Immature natural killer cell (primary cell): ENCODE measurements at regions not wholly inside any gene's neighbourhood (a gene's known extent, or its start where the extent isn't known, plus 50 kb on each side); places are given as distances from the start of the nearest gene placed in this dataset.

Experiments
- DNase-seq, 3 donors: peaks; one replicate each; pipeline ENCODE4 v3.0.0; 2022; ENCODE audit warnings: mixed read lengths in 1 of 3
- H3K27ac Mint-ChIP-seq, 6 donors: one replicate each; pipeline ENCODE4 v1.8.0; 2020; ENCODE audit warnings: mixed read lengths in 6 of 6, mild to moderate bottlenecking in 5 of 6, inconsistent platforms in 4 of 6, moderate library complexity in 3 of 6
- H3K27me3 Mint-ChIP-seq, 3 donors: one replicate each; pipeline ENCODE4 v1.8.0; 2020 to 2021; ENCODE audit warnings: low read depth in 3 of 3, mild to moderate bottlenecking in 3 of 3, mixed read lengths in 3 of 3, moderate library complexity in 3 of 3, inconsistent platforms in 1 of 3
- H3K36me3 Mint-ChIP-seq, 3 donors: one replicate each; pipeline ENCODE4 v1.8.0; 2020; ENCODE audit warnings: mixed read lengths in 3 of 3, inconsistent platforms in 2 of 3, mild to moderate bottlenecking in 2 of 3
- H3K4me1 Mint-ChIP-seq, 2 donors: one replicate each; pipeline ENCODE4 v1.8.0; 2020; ENCODE audit warnings: inconsistent platforms in 2 of 2, mild to moderate bottlenecking in 2 of 2, mixed read lengths in 2 of 2, moderate library complexity in 1 of 2
- H3K4me3 Mint-ChIP-seq, 5 donors: one replicate each; pipeline ENCODE4 v1.8.0; 2020; ENCODE audit warnings: mild to moderate bottlenecking in 5 of 5, mixed read lengths in 5 of 5, inconsistent platforms in 3 of 5, moderate library complexity in 3 of 5
- H3K9me3 Mint-ChIP-seq, 6 donors: one replicate each; pipeline ENCODE4 v1.8.0; 2020; ENCODE audit warnings: mild to moderate bottlenecking in 6 of 6, mixed read lengths in 6 of 6, inconsistent platforms in 4 of 6, moderate library complexity in 3 of 6

DNA sequence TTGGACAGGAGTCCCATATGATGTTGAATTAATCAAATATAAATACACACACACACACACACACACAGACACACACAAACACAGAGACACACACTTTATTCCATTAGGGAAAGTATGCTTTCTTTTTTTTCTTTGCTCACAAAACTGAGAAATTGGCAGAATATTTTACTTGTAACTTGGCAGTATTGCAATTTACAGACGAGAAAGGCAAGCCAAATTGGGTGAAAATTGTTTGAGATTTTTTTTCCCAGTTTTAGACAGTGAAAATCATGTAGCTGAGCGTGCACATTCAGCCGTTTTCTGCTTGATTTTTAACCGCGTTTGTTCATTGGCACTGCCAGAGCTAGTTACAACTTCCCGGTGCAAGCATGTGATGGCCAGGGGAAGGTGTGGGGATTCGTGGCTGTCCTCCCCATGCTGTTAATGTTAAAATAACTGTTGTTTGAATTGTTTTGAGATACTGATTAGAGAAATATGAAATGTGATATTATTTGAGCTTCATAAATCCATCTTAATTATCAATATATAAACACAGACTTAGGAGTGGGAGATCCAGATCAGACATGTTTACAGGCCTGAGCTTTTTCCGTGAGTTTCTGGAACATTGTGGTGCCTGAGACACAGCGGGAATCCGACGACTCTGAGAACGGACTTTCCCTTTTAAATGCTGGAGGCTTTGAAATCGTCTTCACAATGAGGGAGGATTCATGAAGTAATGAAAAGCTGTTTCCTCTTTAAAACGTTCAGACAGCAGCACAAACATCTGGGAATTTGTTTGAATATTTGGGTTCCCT lies 125.5 kb downstream of the KCNRG start:
- Mint-ChIP-seq H3K4me1 (no peaks in the 10 kb centered on the region), H3K9me3 (peaks cover 0 to 2% (median 0%) of the 10 kb centered on the region in 6 donors), H3K27me3 (peaks cover 3 to 7% (median 5%) of the 10 kb centered on the region in 3 donors)

DNA sequence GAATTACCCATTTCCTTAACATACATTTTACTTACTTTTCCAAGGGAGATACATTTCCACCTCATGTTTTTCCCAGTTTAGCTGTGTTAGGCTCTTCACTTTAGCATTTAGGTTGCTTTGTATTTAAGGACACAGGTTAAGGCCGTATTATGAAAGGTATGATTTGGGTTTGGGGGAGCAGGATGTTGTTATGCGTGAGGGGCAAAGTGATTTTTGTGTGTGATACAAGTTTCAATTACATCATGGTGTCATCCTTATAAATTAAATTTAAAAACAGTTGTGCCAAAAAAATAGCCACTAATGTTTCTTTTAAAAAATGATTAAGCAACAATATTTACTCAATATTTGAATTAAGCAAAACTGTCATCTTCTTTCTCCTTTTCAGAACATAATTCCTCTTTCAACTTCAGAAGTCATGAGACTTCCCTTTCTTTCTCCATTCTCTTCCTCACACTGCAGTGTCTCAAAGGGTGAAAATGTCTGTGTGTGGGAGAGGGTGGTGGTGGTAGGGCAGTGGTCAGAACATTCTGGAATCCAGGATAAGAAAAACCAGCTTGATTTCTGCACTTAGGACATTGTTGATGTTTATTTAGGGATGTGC lies 126.2 kb downstream of the KCNRG start:
- H3K27ac Mint-ChIP-seq, result no peak overlapping the region
- peaks cover 0 to 3% (median 0%) of the 10 kb centered on the region in 3 donors for H3K36me3 Mint-ChIP-seq
- H3K9me3 Mint-ChIP-seq, result peaks cover 0 to 2% (median 0%) of the 10 kb centered on the region in 6 donors
- H3K4me3 Mint-ChIP-seq, result no peak overlapping the region
- H3K4me1 Mint-ChIP-seq, result no peaks in the 10 kb centered on the region
- peaks cover 3 to 7% (median 5%) of the 10 kb centered on the region in 3 donors for H3K27me3 Mint-ChIP-seq
- no peak for DNase-seq

More for the DNA sequence above, 125.5 kb downstream of the KCNRG start:
- Mint-ChIP-seq H3K36me3 (no peaks in the 10 kb centered on the region), H3K27ac (no peak overlapping the region), H3K4me3 (no peak overlapping the region)
- no peak for DNase-seq

DNA sequence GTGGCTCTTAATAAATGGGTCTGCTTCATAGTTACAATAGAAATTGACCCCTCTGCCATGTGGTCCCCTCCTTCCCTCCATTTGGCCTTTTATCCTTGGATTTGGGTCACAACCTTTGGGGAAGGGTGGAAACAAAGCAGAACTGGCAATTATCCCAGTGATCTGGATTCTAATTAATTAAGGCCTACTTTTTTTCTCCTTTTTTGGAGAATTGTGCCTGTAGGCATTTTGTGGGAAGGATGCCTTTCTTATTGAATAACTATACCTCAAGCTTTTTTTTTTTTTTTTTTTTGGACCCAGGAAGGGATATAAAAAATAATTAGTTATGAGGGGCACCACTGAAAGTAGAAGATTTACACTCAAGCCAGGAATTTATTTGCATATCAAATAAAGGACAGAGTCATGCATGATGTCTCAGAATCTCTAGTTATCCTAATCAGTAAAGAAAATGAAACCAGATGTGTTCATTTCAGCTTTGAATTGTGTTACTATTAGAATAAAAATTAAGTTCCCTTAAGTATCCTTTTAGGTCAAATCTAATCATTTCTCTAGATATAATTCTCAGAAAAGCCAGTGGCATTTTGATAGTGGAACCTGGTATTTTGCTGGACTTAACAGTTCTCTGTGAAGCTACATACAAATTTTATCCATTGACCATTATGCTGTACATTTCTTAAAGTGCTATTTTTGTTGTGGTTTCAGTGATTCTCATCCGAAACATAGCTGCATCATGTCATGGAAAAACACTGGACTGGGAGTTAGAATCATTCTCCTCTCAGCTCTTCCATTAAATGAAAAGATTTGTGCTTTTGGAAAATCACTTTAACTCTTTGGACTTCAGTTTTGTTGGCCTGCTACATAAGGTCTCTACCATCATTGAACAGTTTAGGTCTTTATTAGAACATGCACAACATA lies 129.3 kb downstream of the KCNRG start:
- Mint-ChIP-seq H3K27ac (no peak overlapping the region), H3K27me3 (peaks cover 5 to 7% (median 7%) of the 10 kb centered on the region in 3 donors), H3K4me3 (no peak overlapping the region)

DNA sequence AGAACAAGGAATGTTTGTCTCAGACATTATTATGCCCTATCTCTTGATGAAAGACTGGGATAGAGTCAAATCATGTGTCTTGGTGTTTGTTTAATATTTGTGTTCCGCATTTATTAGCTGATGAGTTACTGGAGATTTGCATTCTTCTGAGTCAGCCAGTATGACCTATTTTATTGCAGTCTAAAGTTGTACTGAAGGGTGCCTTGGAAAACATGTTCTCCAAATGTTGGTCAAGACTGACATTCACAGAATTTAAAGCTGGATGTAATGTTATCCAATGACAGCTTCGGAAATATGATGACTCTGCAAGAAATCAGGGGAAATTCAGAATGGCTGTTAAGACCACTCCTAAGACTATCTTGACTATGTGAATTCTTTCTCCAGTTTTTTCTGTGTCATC lies 134.0 kb downstream of the KCNRG start:
- DNase-seq, result no peak
- H3K4me3 Mint-ChIP-seq, result no peak overlapping the region
- H3K9me3 Mint-ChIP-seq, result no peaks in the 10 kb centered on the region
- peaks cover 0 to 3% (median 0%) of the 10 kb centered on the region in 3 donors for H3K36me3 Mint-ChIP-seq
- H3K4me1 Mint-ChIP-seq, result peaks cover 4 to 9% of the 10 kb centered on the region in 2 donors
- H3K27ac Mint-ChIP-seq, result no peak overlapping the region
- peaks cover 0 to 5% (median 3%) of the 10 kb centered on the region in 3 donors for H3K27me3 Mint-ChIP-seq

More for the DNA sequence above, 129.3 kb downstream of the KCNRG start:
- Mint-ChIP-seq H3K36me3 (peaks cover 0 to 3% (median 0%) of the 10 kb centered on the region in 3 donors), H3K4me1 (no peaks in the 10 kb centered on the region), H3K9me3 (no peaks in the 10 kb centered on the region)
- DNase-seq, result no peak

DNA sequence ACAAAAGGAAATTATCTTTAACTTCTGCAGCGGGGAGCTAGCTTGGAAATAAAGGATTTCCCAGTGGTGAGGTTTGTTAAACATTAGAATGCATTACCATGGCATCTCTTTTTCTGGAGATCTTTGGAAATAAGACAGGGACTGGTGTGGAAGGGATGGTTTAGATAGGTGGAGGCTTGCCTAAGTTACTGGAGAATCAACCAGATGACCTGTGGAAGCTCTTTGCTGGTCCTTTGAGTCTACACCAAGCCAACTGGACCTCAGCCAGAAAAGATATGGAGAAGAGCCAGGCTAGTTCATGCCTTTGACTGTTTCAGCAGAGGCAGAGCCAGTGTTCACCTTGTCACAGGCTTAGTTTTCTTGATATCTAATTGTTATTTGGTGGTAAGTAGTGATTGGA lies 134.7 kb downstream of the KCNRG start:
- peaks cover 4 to 9% of the 10 kb centered on the region in 2 donors for H3K4me1 Mint-ChIP-seq
- peaks cover 0 to 5% (median 3%) of the 10 kb centered on the region in 3 donors for H3K27me3 Mint-ChIP-seq
- DNase-seq, result no peak
- H3K36me3 Mint-ChIP-seq, result peaks cover 0 to 3% (median 0%) of the 10 kb centered on the region in 3 donors
- no peak overlapping the region for H3K27ac Mint-ChIP-seq
- no peak overlapping the region for H3K4me3 Mint-ChIP-seq
- no peaks in the 10 kb centered on the region for H3K9me3 Mint-ChIP-seq

DNA sequence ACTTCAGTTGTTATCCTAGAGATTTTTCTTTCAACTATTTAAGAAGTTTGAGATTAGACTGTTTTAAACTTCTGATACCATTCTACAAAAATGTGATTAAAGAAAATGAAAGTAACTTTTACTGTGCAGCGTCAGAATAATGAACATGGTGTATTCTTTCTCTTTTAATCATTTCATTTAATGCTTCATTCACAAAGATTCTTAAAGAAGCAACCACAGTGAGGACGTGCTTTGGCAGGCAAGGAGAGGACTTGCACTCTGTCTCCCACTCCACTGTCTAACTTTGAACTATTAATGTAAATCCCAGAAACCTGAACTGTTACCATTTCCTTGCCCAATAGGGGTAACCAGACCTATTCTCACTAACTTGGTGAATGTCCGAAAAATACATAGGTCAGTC lies 137.0 kb downstream of the KCNRG start:
- peaks cover 0 to 7% (median 5%) of the 10 kb centered on the region in 3 donors for H3K27me3 Mint-ChIP-seq
- DNase-seq, result no peak
- peaks cover 4 to 9% of the 10 kb centered on the region in 2 donors for H3K4me1 Mint-ChIP-seq
- peak overlapping the region in 2 of 6 donors; percentile 9 to 50 for H3K27ac Mint-ChIP-seq
- H3K36me3 Mint-ChIP-seq, result no peaks in the 10 kb centered on the region
- peak overlapping the region in 4 of 5 donors; percentile 46 to 74 (median 70) for H3K4me3 Mint-ChIP-seq
- H3K9me3 Mint-ChIP-seq, result no peaks in the 10 kb centered on the region

DNA sequence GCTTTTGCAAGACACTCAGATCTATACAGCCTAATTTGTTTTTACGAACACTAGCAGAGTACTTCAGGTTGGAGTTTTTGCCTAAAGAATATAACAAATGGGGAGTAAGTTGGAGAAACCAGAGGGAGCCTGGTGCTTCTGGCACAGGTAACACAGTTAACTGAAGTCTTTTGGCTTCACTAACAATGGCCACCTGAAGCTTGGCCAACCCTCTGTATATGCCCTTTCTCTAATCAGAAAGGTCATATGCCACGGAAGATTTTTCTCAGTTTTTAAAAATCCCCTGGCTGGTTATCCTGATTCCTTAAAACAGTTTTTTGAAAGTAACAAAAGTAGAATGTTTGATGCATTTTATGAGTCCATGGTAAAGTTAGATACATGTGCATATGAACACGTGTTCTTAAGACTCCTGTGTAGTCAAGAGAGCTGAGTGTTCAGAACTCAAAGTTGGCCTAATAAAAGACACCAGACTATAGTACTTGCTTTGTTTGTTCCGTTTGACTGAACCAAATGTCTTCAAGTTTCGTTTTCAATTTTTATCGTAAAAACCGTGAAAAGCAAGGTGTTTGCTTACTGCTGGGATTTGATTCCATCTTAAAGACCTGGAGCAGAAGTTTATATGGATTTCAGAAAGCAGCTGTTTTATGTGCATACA lies 137.5 kb downstream of the KCNRG start:
- no peaks in the 10 kb centered on the region for H3K36me3 Mint-ChIP-seq
- H3K4me3 Mint-ChIP-seq, result peak overlapping the region in 4 of 5 donors; percentile 46 to 74 (median 70)
- H3K9me3 Mint-ChIP-seq, result no peaks in the 10 kb centered on the region
- peaks cover 4 to 9% of the 10 kb centered on the region in 2 donors for H3K4me1 Mint-ChIP-seq
- peak overlapping the region in 2 of 6 donors; percentile 9 to 50 for H3K27ac Mint-ChIP-seq
- no peak for DNase-seq
- H3K27me3 Mint-ChIP-seq, result peaks cover 0 to 7% (median 5%) of the 10 kb centered on the region in 3 donors

DNA sequence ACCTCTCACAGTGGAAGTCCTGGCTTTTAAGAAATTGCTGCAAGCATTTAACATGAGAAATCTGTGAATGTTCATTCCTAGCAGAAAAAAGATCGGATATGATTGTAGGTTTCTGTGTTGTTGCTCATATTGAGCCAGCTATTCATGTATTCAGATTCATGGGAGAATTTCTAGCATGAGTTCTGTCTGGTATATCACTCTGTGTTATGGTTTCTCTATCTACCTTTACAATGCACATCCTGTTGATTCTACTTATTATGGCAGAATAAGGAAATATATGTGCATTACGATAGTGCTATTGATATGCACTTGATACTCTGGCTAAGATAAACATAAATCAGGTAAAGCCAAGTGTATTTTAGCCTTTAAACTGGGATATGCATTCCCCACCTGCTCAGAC lies 138.2 kb downstream of the KCNRG start:
- no peak for DNase-seq
- Mint-ChIP-seq H3K9me3 (no peaks in the 10 kb centered on the region), H3K27me3 (peaks cover 0 to 7% (median 5%) of the 10 kb centered on the region in 3 donors), H3K36me3 (no peaks in the 10 kb centered on the region), H3K4me3 (no peak overlapping the region), H3K4me1 (peaks cover 4 to 9% of the 10 kb centered on the region in 2 donors), H3K27ac (no peak overlapping the region)

DNA sequence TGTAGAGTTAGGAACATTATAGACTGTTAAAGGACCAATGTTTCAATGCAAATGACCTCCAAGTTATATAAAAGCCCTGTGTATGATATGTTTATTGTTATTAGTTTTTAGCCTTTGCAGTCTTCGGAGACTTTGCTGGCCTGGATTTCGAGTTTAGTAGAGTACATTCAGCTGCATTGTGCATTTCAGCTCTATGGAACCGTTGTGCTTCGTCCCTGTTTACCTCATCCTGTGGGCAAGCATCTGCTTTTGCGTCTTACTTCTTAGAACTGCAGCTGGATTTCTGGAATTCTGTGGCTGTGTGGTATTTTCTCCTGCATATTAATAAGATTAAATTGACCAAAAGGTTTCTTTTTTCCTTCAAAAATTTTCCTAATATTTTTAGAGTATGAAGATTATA lies 138.6 kb downstream of the KCNRG start:
- Mint-ChIP-seq H3K9me3 (no peaks in the 10 kb centered on the region), H3K36me3 (no peaks in the 10 kb centered on the region), H3K27ac (no peak overlapping the region), H3K27me3 (peaks cover 0 to 7% (median 6%) of the 10 kb centered on the region in 3 donors), H3K4me1 (peaks cover 4 to 9% of the 10 kb centered on the region in 2 donors), H3K4me3 (no peak overlapping the region)
- no peak for DNase-seq

DNA sequence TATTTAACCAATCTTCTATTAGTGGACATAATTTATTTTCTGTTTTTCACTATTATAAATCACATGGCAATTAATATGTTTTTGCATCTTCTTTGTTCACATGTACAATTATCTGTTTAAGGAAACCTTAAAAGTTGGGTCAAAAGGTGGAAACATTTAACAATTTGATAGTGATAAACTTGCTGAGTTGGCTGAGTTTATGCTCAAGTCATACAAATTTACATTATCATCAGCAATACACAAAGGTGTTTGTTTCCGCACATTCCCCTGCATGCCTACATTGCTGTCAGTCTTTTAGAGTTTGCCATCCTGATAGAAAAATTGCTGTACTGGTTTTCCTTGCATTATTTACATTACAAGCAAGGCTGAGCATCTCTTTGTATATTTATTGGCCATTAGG lies 139.5 kb downstream of the KCNRG start:
- Mint-ChIP-seq H3K27me3 (peaks cover 0 to 10% (median 3%) of the 10 kb centered on the region in 3 donors), H3K4me3 (no peak overlapping the region), H3K27ac (no peak overlapping the region)

DNA sequence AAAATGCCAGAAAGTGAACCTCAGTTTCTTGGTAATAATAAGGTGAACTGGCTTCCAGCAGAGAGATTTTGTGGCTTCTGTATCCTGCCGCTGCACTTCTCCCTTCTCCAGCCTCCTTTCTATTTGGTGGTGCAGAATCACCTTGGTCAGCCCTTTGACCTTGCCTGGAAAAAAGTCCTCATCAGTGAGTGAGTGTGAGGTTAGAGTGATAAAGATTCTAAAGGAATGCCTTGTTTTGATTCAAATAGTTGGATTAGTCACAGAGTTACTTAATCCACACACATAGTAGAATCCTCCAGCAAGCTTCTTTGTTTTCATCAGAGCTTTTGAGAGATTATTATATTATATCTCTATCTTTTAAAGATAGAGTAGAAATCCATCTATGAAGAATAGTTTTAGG lies 140.9 kb downstream of the KCNRG start:
- no peaks in the 10 kb centered on the region for H3K9me3 Mint-ChIP-seq
- no peak for DNase-seq
- no peak overlapping the region for H3K4me3 Mint-ChIP-seq
- no peak overlapping the region for H3K27ac Mint-ChIP-seq
- H3K4me1 Mint-ChIP-seq, result peaks cover 4 to 9% of the 10 kb centered on the region in 2 donors
- H3K27me3 Mint-ChIP-seq, result peaks cover 0 to 10% (median 7%) of the 10 kb centered on the region in 3 donors
- H3K36me3 Mint-ChIP-seq, result peaks cover 0 to 3% (median 1%) of the 10 kb centered on the region in 3 donors

More for the DNA sequence above, 139.5 kb downstream of the KCNRG start:
- Mint-ChIP-seq H3K9me3 (no peaks in the 10 kb centered on the region), H3K4me1 (peaks cover 4 to 9% of the 10 kb centered on the region in 2 donors), H3K36me3 (no peaks in the 10 kb centered on the region)
- no peak for DNase-seq

DNA sequence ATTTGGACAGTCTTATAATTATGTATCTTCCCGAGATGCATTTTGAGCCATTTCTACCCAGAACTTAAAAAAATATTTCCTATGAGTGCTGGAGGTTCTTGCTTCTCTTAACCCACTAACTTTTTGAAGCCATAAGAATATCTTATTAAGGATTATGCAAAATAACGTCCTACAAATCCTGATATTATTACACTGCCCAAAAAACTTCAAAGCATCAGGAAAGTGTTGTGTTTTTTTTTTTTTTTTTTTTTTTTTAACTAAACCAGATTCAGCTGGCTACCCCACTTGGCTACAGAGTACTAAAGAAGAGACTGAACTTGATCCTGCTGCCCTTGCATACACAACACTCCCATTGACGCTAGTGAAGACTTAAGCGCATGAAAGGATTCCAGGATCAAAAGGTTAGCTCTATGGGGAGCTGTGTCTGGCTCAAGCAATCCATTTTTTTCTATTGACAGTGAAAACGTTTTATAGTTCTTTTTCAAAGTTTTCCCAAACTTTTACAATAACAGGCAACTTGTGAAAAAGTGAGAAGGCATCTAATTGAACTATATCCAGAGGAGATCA lies 141.4 kb downstream of the KCNRG start:
- peaks cover 0 to 3% (median 3%) of the 10 kb centered on the region in 3 donors for H3K36me3 Mint-ChIP-seq
- H3K27me3 Mint-ChIP-seq, result peaks cover 0 to 10% (median 8%) of the 10 kb centered on the region in 3 donors
- H3K9me3 Mint-ChIP-seq, result no peaks in the 10 kb centered on the region

More for the DNA sequence above, 141.4 kb downstream of the KCNRG start:
- H3K4me1 Mint-ChIP-seq, result peaks cover 4 to 9% of the 10 kb centered on the region in 2 donors
- no peak overlapping the region for H3K4me3 Mint-ChIP-seq
- no peak overlapping the region for H3K27ac Mint-ChIP-seq
- no peak for DNase-seq
